H1 (cell line): ENCODE measurements at regions not wholly inside any gene's neighbourhood (a gene's known extent, or its start where the extent isn't known, plus 50 kb on each side); places are given as distances from the start of the nearest gene placed in this dataset.

Experiments used
- CTBP2 ChIP-seq: IDR thresholded peaks from 2 replicates; pipeline ENCODE4 v1.7.0; 2011; ENCODE audit warnings: borderline replicate concordance, mild to moderate bottlenecking, moderate library complexity, mixed read lengths, low read length; ENCODE audit not compliant: insufficient read depth, insufficient read length
- HDAC2 ChIP-seq, 2 experiments: fragments of 300-600 bp in 1 of 2; sonication (generic) in 1 of 2; IDR thresholded peaks; 2 replicates each; pipeline ENCODE4 v1.6.1; 2011 to 2012; ENCODE audit warnings: low read depth in 2 of 2, low read length in 2 of 2, mild to moderate bottlenecking in 2 of 2, moderate library complexity in 2 of 2, borderline replicate concordance in 1 of 2, inconsistent platforms in 1 of 2
- JUN ChIP-seq: IDR thresholded peaks from 2 replicates; pipeline ENCODE4 v1.6.1; 2011; ENCODE audit warnings: low read depth, mild to moderate bottlenecking, improper control_type of control experiment, low read length
- SP1 ChIP-seq: IDR thresholded peaks from 2 replicates; pipeline ENCODE4 v1.6.1; 2011; ENCODE audit warnings: low read depth, low read length
- SUZ12 ChIP-seq: fragments of 200-600 bp; sonication (generic); IDR thresholded peaks from 2 replicates; pipeline ENCODE4 v1.6.1; 2012; ENCODE audit warnings: mild to moderate bottlenecking, inconsistent platforms, low read length, moderate library complexity, mixed read lengths

GRCh38 chrX:33906971-33907370 is 225.1 kb downstream of the FAM47A start (continued):
- TF ChIP-seq HDAC2 (IDR thresholded peaks at IDR 0.05; ENCODE audit: borderline replicate concordance in 1 of 2, low read depth in 2 of 2, low read length in 2 of 2), result no peak
- no peak for TF ChIP-seq SUZ12
- TF ChIP-seq SP1, result no peak
- TF ChIP-seq CTBP2, result no peak
- TF ChIP-seq JUN, result no peak
